Jurkat, Clone E6-1 (cell line): ENCODE measurements at regions not wholly inside any gene's neighbourhood (a gene's known extent, or its start where the extent isn't known, plus 50 kb on each side); places are given as distances from the start of the nearest gene placed in this dataset.

Source experiments
- DNase-seq: peaks from one replicate; pipeline ENCODE4 v3.0.0-alpha.2; 2011; ENCODE audit warnings: low read depth, low spot score
- H3K4me3 ChIP-seq: 2 replicates; pipeline ENCODE4 v1.5.1; 2011; ENCODE audit warnings: mild to moderate bottlenecking, low read length, control low read depth, moderate library complexity

DNA sequence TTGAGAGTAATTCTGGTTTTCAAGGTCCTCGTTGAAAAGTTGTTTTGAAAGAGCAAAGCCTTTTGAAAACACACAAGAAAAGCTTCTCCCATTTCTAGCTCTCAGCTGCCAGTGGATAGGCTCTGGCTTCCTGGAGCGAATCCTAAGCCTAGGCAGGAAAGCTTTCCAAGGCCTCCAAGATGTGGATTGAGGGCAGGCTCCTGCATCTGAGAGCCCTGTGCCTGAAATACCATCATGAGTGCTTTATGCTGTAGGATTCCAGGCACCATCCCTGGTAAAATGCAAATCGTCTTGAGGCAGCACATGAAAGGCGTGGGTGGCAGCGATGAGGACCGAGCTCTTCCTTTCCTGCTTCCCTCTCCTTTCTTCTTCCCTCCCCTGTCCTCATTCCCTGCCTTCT, 60.7 kb upstream of the CORO2B start:
- no peak for DNase-seq

DNA sequence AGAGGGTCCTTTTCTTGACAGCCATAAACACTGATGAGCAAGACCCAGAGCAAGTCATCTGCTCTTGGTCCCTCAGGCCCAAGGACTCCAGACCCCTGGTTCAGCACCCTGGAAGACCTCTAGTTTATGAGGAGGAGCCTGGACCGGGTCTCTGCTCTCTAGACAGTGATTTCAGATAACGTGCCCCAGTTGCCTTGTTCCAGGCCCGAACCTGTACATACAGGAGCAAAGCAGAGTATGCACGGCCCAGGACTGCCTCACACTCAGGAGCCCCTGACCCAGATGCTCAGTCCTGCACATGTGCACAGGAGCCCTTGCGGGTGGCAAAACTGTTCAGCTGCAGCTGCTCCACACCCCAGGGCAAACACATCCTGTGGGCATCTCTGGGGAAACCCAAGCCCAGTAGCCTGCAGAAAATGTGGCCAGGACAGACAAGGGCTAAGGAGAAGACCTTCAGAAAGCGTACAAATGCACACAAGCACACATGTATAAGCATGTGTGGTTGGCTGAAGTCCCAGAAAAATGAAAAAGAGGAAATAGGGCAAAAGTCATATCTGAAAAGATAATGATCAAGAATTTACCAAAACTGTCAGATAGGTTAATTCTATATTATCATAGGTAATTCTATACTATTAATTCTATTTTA, 59.9 kb upstream of the CORO2B start:
- H3K4me3 ChIP-seq = no peak overlapping the region
- DNase-seq = no peak

More for the DNA sequence above, 60.7 kb upstream of the CORO2B start:
- no peak overlapping the region for H3K4me3 ChIP-seq

DNA sequence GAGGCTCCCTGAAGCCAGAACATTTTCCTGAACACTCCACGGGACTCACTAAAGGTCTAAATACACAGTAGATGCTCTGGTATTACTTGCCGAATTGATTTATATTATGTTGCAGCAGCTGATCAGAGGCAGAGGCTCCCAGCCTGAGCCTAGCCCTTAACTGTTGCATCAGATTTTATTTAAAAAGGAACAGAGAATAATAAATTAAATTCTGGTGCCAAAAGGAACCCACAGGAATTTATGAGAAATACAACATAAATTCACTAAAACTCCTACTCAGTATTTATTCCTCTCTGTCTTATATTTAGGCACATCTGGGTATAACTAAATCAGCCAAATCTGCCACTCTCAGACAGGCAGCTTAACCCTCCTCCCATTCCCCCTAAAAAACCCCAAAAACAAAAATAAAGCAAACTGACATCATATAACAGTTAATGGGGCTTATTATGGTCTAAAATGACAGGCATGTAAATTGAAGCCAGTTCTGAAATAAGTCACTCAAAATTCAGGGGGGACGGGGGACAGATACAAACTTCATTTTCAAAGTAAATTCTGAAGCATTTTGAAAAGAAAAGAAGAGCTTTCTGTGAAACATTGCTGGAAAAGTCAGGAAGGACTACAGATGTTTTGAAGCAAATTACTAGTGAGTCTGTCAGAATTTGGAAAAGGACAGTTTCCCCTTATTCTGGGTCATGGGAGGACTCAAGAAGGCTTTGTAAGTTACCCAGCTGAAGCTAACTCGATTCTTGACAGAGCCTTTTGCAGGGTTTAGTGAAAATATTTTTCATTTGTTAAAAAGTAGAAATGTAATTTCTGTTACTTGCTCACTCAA, 53.8 kb upstream of the CORO2B start:
- no peak for DNase-seq
- no peak overlapping the region for H3K4me3 ChIP-seq

DNA sequence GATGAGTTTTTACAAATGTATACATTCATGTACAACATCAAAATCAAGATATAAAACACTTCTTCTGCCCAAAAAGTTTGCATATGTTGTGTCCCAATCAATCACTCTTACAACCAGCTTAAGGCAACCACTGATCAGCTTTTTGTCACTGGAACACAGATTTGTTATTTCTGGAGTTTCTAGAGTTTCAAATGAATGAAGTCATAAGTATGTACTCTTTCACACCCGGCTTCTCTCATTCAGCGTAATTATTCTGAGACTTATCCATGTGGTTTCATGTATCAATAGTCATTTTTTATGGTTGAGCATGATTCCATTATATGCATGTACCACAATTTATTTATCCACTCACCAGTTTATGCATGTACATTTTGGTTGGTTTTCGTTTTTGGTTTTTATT, 53.0 kb upstream of the CORO2B start:
- H3K4me3 ChIP-seq = no peak overlapping the region
- DNase-seq = no peak

DNA sequence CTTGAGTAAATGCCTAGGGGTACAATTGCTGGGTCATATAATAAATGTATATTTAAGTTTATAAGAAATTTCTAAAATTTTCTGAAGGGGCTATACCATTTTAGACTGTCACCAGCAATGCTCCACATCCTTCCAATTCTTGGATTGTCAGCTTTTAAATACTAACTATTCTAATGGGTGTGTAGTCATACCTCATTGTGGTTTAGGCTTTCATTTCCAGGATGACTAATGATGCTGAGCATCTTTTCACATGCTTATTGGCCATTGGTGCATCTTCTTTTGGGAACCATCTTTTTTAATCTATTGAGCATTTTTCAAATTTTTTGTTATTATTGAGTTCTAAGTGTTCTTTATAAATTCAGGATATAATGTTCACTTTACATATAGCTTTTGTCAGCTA, 52.5 kb upstream of the CORO2B start:
- no peak for DNase-seq
- no peak overlapping the region for H3K4me3 ChIP-seq

DNA sequence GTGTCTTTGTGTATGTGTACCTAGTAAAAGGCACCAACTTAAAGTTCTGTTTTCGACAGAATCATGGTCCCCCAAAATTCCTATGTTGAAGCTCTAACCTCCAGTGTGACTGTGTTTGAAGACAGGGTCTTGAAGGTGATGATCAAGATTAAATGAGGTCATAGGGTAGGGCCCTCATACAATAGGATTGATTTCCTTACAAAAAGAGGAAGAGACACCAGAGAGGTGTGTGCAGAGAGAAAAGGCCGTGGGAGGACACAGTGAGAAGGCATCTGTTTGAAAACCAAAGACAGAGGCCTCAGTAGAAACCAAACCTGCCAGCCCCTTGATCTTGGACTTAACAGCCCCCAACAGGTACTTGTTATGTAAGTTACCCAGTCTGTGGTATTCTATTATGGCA, 52.0 kb upstream of the CORO2B start:
- DNase-seq = no peak
- no peak overlapping the region for H3K4me3 ChIP-seq

DNA sequence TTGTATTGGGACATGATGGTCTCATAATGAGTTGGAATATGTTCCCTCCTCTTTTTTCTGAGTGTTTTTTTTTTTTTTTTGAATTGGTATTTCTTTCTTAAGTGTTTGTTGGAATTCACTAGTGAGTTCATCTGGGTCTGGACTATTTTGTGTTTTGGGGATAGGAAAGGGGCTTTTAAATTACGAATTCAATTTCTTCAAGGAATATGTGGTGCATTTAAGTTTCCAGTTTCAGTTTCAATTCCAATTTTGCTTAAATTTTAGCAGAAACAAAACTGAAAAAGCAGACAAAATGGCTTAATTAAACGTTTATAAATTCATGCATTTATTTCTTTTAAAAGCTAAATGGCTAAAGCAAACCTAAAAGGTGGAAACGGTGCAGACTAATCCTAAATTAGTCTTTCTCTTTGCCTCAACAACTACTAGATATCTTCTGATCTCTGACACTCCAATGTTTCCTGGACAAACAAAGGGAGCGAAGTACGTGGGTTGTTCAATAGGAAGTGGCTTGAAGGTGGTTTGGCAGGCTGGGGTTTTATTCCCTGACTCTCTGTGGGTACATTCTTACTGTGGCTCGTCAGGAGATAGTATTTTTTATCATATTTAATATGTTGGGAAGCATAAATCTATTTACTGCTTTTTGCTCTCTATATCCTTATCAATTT, 50.0 kb upstream of the CORO2B start:
- peak; percentile 54 for DNase-seq
- H3K4me3 ChIP-seq = no peak overlapping the region
